NCI-H345 (cell line): ENCODE measurements at regions not wholly inside any gene's neighbourhood (a gene's known extent, or its start where the extent isn't known, plus 50 kb on each side); places are given as distances from the start of the nearest gene placed in this dataset.

Experiments used
- DNase-seq: peaks from one replicate; lab custom pipeline; 2025; lab: John Stamatoyannopoulos, UW

- DNase-seq = peak; percentile 9
Measured at GRCh38 chr7:41002741-41003610, 699.9 kb downstream of the INHBA start.

- DNase-seq = no peak
Measured at GRCh38 chr7:41000042-41000441, 702.8 kb downstream of the INHBA start.

GRCh38 chr7:40996233-40996677 lies 706.6 kb downstream of the INHBA start:
- DNase-seq = no peak

GRCh38 chr7:40990841-40991240 lies 712.0 kb downstream of the INHBA start:
- DNase-seq = no peak

GRCh38 chr7:40987571-40987970 lies 715.3 kb downstream of the INHBA start:
- DNase-seq = no peak

GRCh38 chr7:40986351-40986873 lies 716.5 kb downstream of the INHBA start:
- DNase-seq = no peak

- no peak for DNase-seq
Measured at GRCh38 chr7:40983111-40983510, 719.8 kb downstream of the INHBA start.

GRCh38 chr7:40979296-40979695 lies 723.6 kb downstream of the INHBA start:
- DNase-seq = no peak

- no peak for DNase-seq
Measured at GRCh38 chr7:40978047-40978446, 724.8 kb downstream of the INHBA start.

- DNase-seq = no peak
Measured at GRCh38 chr7:40977533-40977932, 725.4 kb downstream of the INHBA start.

GRCh38 chr7:40972426-40972825 lies 730.5 kb downstream of the INHBA start:
- no peak for DNase-seq

GRCh38 chr7:40969641-40970040 lies 733.2 kb downstream of the INHBA start:
- no peak for DNase-seq

- DNase-seq = no peak
Measured at GRCh38 chr7:40966693-40967092, 736.2 kb downstream of the INHBA start.

- no peak for DNase-seq
Measured at GRCh38 chr7:40965774-40966173, 737.1 kb downstream of the INHBA start.

GRCh38 chr7:40965016-40965415 lies 737.9 kb downstream of the INHBA start:
- no peak for DNase-seq

GRCh38 chr7:40964610-40965009 lies 738.3 kb downstream of the INHBA start:
- DNase-seq = no peak

- DNase-seq = no peak
Measured at GRCh38 chr7:40959955-40960354, 742.9 kb downstream of the INHBA start.

GRCh38 chr7:40948239-40948638 lies 754.7 kb downstream of the INHBA start:
- no peak for DNase-seq

GRCh38 chr7:40947566-40947965 lies 755.3 kb downstream of the INHBA start:
- no peak for DNase-seq

GRCh38 chr7:40946549-40946948 lies 756.3 kb downstream of the INHBA start:
- no peak for DNase-seq

- DNase-seq = no peak
Measured at GRCh38 chr7:40945788-40946187, 757.1 kb downstream of the INHBA start.

- no peak for DNase-seq
Measured at GRCh38 chr7:40944981-40945585, 757.8 kb downstream of the INHBA start.

GRCh38 chr7:40937879-40938278 lies 765.0 kb downstream of the INHBA start:
- no peak for DNase-seq
